Fibroblast of mammary gland (primary cell): ENCODE measurements at regions not wholly inside any gene's neighbourhood (a gene's known extent, or its start where the extent isn't known, plus 50 kb on each side); places are given as distances from the start of the nearest gene placed in this dataset.

Experiments used
- DNase-seq: peaks from one replicate; pipeline ENCODE4 v3.0.0-alpha.2; 2010; ENCODE audit warnings: low read depth
- H3K4me3 ChIP-seq: 2 replicates; pipeline ENCODE4 v1.5.1; 2011; ENCODE audit warnings: low read depth, mild to moderate bottlenecking, low read length, moderate library complexity; ENCODE audit not compliant: control insufficient read depth
- CTCF ChIP-seq: conservative IDR thresholded peaks from 2 replicates; pipeline ENCODE4 v1.5.1; 2011; ENCODE audit warnings: low read depth, low read length, inconsistent platforms; ENCODE audit not compliant: control insufficient read depth, insufficient read depth

- DNase-seq = no peak
- H3K4me3 ChIP-seq = no peak overlapping the region
- no peak for TF ChIP-seq CTCF
Observed at GRCh38 chr6:92121228-92121627, 1298.1 kb downstream of the EPHA7 start.

- H3K4me3 ChIP-seq = no peak overlapping the region
- TF ChIP-seq CTCF = no peak
- DNase-seq = no peak
Observed at GRCh38 chr6:92117800-92118199, 1301.6 kb downstream of the EPHA7 start.

GRCh38 chr6:92114797-92115196 lies 1304.6 kb downstream of the EPHA7 start:
- TF ChIP-seq CTCF = no peak
- H3K4me3 ChIP-seq = no peak overlapping the region

GRCh38 chr6:92114091-92114675 lies 1305.2 kb downstream of the EPHA7 start:
- DNase-seq = no peak
- TF ChIP-seq CTCF = no peak

More at GRCh38 chr6:92114797-92115196, 1304.6 kb downstream of the EPHA7 start:
- DNase-seq = no peak

GRCh38 chr6:92111386-92111785 lies 1308.0 kb downstream of the EPHA7 start:
- DNase-seq = no peak
- H3K4me3 ChIP-seq = no peak overlapping the region
- no peak for TF ChIP-seq CTCF

More at GRCh38 chr6:92114091-92114675, 1305.2 kb downstream of the EPHA7 start:
- no peak overlapping the region for H3K4me3 ChIP-seq

- no peak overlapping the region for H3K4me3 ChIP-seq
- no peak for TF ChIP-seq CTCF
- DNase-seq = no peak
Observed at GRCh38 chr6:92110403-92110802, 1309.0 kb downstream of the EPHA7 start.

- no peak for TF ChIP-seq CTCF
- DNase-seq = no peak
- no peak overlapping the region for H3K4me3 ChIP-seq
Observed at GRCh38 chr6:92109956-92110355, 1309.4 kb downstream of the EPHA7 start.
